NCI-H226 (cell line): ENCODE measurements at regions not wholly inside any gene's neighbourhood (a gene's known extent, or its start where the extent isn't known, plus 50 kb on each side); places are given as distances from the start of the nearest gene placed in this dataset.
A peak's percentile ranks its signal among the peaks of the same experiment; 100 is the strongest.

Source experiments
- DNase-seq: peaks from one replicate; pipeline ENCODE4 v3.0.0-alpha.2; 2015

GRCh38 chr2:128368437-128369107 is 49.9 kb upstream of the HS6ST1 start:
- no peak for DNase-seq

- DNase-seq, result no peak
Observed at GRCh38 chr2:128369108-128369555, 50.5 kb upstream of the HS6ST1 start.

GRCh38 chr2:128369602-128370467 is 51.2 kb upstream of the HS6ST1 start:
- no peak for DNase-seq

- DNase-seq, result no peak
Observed at GRCh38 chr2:128370468-128371247, 52.0 kb upstream of the HS6ST1 start.

GRCh38 chr2:128371248-128371630 is 52.6 kb upstream of the HS6ST1 start:
- DNase-seq, result no peak

GRCh38 chr2:128371648-128372345 is 53.1 kb upstream of the HS6ST1 start:
- DNase-seq, result no peak

- DNase-seq, result no peak
Observed at GRCh38 chr2:128372621-128373341, 54.1 kb upstream of the HS6ST1 start.

- DNase-seq, result no peak
Observed at GRCh38 chr2:128373451-128374000, 54.9 kb upstream of the HS6ST1 start.

- peak; percentile 66 for DNase-seq
Observed at GRCh38 chr2:128374001-128374710, 55.5 kb upstream of the HS6ST1 start.

- DNase-seq, result no peak
Observed at GRCh38 chr2:128374711-128375413, 56.2 kb upstream of the HS6ST1 start.

GRCh38 chr2:128375454-128375853 is 56.8 kb upstream of the HS6ST1 start:
- no peak for DNase-seq

GRCh38 chr2:128376241-128377041 is 57.8 kb upstream of the HS6ST1 start:
- DNase-seq, result no peak

- DNase-seq, result no peak
Observed at GRCh38 chr2:128377071-128377910, 58.6 kb upstream of the HS6ST1 start.

- DNase-seq, result no peak
Observed at GRCh38 chr2:128378231-128379020, 59.8 kb upstream of the HS6ST1 start.

GRCh38 chr2:128379021-128380015 is 60.6 kb upstream of the HS6ST1 start:
- peak; percentile 70 for DNase-seq
